CD4-positive, alpha-beta T cell treated with Interleukin-4 for 1 hour (primary cell): ENCODE measurements at regions not wholly inside any gene's neighbourhood (a gene's known extent, or its start where the extent isn't known, plus 50 kb on each side); places are given as distances from the start of the nearest gene placed in this dataset.

ENCODE experiments used
- DNase-seq, 2 donors: peaks; one replicate each; pipeline ENCODE4 v3.0.0-alpha.2; 2020 to 2022

GRCh38 chr3:117417411-117417810, 707.8 kb downstream of the TUSC7 start:
- DNase-seq = no peak

GRCh38 chr3:117427081-117427480, 717.5 kb downstream of the TUSC7 start:
- no peak for DNase-seq

- no peak for DNase-seq
Measured at GRCh38 chr3:117433427-117433826, 723.8 kb downstream of the TUSC7 start.

- no peak for DNase-seq
Measured at GRCh38 chr3:117434661-117435412, 725.3 kb downstream of the TUSC7 start.

GRCh38 chr3:117435506-117435905, 725.9 kb downstream of the TUSC7 start:
- DNase-seq = no peak

GRCh38 chr3:117439812-117440211, 730.2 kb downstream of the TUSC7 start:
- DNase-seq = no peak

GRCh38 chr3:117441851-117442250, 732.3 kb downstream of the TUSC7 start:
- DNase-seq = no peak

GRCh38 chr3:117442566-117442965, 733.0 kb downstream of the TUSC7 start:
- DNase-seq = no peak

- DNase-seq = no peak
Measured at GRCh38 chr3:117443014-117443413, 733.4 kb downstream of the TUSC7 start.

GRCh38 chr3:117444175-117444574, 734.6 kb downstream of the TUSC7 start:
- no peak for DNase-seq

- no peak for DNase-seq
Measured at GRCh38 chr3:117447419-117447818, 737.8 kb downstream of the TUSC7 start.

- DNase-seq = no peak
Measured at GRCh38 chr3:117450026-117450425, 740.4 kb downstream of the TUSC7 start.

- no peak for DNase-seq
Measured at GRCh38 chr3:117454254-117454653, 744.7 kb downstream of the TUSC7 start.

- no peak for DNase-seq
Measured at GRCh38 chr3:117454908-117455307, 745.3 kb downstream of the TUSC7 start.

- no peak for DNase-seq
Measured at GRCh38 chr3:117455782-117456181, 746.2 kb downstream of the TUSC7 start.

- DNase-seq = no peak
Measured at GRCh38 chr3:117463276-117464115, 753.9 kb downstream of the TUSC7 start.

- DNase-seq = no peak
Measured at GRCh38 chr3:117471831-117472230, 762.3 kb downstream of the TUSC7 start.

- DNase-seq = no peak
Measured at GRCh38 chr3:117473981-117474538, 764.5 kb downstream of the TUSC7 start.

GRCh38 chr3:117476572-117476971, 767.0 kb downstream of the TUSC7 start:
- no peak for DNase-seq

- no peak for DNase-seq
Measured at GRCh38 chr3:117477214-117477755, 767.7 kb downstream of the TUSC7 start.

GRCh38 chr3:117479095-117479494, 769.5 kb downstream of the TUSC7 start:
- no peak for DNase-seq

GRCh38 chr3:117480525-117480924, 770.9 kb downstream of the TUSC7 start:
- DNase-seq = no peak

GRCh38 chr3:117480972-117481371, 771.4 kb downstream of the TUSC7 start:
- DNase-seq = no peak

- DNase-seq = no peak
Measured at GRCh38 chr3:117483839-117484238, 774.3 kb downstream of the TUSC7 start.
